GM21786 (cell line): ENCODE measurements at regions not wholly inside any gene's neighbourhood (a gene's known extent, or its start where the extent isn't known, plus 50 kb on each side); places are given as distances from the start of the nearest gene placed in this dataset.

ENCODE experiments used
- ATAC-seq: cut with Tn5 transposase; IDR thresholded peaks from one replicate; pipeline ENCODE4 v1.9.1; 2021; ENCODE audit not compliant: unreplicated experiment

DNA sequence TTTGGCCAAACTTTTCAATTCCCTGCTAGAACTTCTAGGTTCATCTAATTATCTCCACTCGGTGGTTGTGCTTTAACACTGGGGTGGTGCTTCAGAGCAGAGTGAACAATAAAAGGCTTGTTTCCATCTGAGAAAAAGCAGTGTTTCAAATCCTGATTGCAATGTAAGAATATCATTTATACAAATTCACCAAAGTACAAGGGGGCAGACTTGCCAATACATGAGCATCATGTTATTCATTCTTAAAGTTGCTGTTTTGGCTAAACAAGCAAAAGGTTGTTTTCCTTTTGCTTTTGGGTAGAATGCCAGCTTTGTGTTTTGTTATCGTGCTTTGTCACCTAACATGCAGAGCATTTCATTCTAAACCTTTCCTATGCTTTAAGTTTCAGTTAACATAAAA is 78.5 kb upstream of the UBAC2 start:
- ATAC-seq, result no peak

DNA sequence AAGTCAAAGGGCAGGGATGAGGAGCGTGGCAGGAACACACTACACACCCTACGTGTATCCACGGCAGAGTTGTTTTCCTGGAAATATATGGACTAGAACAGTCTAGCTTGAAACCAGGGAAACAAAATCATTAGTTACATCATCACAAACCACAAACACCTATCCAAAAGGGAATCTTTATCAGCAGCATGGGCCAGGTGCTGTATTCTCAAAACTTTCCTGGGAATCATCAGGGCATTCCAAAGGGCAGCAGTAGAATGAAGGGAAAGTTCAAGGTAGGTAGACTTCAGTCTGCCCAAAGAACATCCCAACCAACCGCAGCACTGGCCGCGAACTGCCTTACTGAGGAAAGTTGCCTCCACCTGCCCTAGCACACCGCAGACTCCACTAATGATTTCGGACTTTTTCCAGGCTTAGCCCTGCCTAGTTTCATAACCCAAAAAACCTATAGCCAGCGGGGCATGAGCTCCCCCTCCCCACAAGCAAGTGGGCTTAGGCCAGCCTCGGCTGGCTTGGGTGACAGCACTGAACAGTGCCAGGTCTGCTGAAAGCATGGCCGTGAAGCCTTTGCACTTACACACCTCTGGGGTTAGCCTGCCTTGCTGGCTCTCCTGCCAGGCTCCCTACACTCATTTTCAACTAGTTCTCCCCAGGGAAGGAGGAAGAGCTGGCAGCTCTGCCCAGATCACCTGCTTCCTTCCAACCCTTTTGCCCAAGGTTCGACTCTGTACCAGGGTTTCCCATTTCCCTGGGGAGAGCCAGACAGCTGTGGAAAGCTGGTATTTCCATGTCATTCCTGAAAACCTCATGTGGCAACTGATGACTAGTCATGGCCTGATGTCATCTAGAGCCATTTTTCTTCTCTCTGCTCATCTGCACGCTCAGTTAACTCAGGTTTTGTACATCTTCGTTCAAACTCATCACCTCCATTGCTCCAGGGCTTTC is 77.3 kb upstream of the UBAC2 start:
- no peak for ATAC-seq

DNA sequence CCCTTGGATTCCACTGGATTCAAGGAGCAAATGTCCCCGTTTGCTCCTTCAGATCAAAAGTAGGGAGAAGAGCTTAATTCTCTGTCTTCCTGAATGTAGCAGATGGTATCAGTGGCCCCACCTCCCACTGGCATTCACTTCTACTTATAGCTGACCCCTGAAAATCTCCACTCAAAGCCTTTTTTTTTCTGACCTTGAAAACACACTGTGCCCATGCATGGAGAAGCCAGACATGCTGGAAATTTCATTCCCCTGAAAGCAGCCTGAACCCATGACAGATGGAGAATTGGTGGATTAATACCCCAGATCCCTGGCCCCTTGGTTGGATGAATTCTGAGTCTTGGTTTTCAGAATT is 76.6 kb upstream of the UBAC2 start:
- no peak for ATAC-seq

DNA sequence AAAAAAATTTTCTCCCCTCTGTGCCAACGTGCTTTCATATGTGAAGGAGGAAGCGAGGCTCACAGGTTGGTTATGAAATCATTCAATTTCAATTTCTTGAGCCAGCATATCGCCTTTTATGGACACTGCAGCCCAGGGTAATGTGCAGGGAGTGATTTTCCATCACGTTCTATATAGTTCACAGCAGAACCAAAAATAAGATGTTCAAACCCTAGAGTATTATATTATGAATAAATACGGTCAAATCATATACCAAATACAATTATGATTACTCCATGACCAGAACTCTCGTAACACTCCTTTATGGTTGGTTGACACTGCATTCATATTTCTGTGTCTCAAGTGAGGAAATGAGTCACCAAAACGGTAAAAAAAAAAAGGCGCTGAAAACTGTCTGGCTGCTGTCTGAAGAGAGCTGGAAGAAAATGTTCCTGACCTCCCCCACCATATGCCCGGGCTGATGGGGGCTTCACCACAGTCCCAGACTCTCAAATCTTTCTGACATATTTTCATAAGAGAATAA is 75.8 kb upstream of the UBAC2 start:
- ATAC-seq, result peak; percentile 87

DNA sequence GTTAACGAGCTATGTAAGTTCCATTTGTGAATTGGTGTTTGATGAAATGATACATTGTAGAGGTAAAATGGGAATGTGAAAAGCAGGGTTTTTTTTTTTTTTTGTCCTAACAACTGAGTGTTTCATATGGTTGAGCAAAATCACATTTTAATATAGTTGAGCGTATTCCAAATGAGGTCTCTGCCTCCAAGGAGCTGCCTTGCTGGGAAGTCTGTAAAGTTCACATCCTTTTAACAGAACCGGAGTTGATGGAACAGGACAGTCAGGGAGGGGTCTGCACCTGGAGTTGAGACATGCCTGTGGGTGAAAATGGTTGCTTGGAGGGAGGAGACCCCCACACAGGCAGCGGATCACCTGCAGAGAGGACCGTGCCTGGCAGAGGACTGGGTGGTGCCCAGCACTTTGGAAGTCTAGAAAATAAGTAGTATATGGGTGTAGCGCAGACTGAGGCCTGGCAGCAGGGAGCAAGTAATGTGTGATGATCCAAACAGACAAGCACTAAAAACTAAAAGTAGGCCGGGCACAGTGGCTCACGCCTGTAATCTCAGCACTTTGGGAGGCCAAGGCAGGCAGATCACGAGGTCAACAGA is 75.2 kb upstream of the UBAC2 start:
- no peak for ATAC-seq

DNA sequence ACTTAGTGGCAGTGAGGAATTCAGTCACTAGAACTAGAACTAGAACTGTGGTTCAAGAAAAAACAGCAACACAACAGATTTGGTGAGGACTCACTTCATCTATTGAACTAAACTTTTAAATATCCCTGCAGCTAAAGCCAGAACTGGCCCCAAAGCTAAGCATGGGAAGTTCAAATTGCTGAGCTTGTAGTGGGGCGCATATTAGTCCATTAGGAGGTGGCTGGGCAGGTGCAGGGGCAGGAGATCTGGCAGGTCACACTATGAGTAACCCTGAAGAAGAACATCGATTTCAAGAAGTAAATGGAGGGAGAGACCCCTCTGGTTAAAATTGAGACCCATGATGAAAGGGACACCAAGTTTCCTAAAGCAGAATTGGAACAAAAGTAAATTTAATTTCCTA is 73.8 kb upstream of the UBAC2 start:
- no peak for ATAC-seq

DNA sequence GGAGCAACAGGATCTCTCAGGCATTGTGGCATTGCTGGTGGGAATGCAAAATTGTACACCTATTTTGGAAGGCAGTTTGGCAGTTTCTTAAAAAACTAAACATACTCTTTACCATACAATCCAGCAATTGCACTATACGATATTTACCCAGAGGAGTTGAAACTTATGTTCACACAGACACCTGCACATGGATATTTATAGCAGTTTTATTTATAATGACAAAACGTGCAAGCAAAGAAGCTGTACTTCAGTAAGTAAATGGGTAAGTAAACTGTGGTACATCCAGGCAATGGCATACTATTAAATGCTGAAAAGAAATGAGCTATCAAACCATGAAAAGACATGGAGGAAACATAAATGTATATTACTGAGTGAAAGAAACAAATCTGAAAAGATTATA is 71.6 kb upstream of the UBAC2 start:
- ATAC-seq, result no peak

DNA sequence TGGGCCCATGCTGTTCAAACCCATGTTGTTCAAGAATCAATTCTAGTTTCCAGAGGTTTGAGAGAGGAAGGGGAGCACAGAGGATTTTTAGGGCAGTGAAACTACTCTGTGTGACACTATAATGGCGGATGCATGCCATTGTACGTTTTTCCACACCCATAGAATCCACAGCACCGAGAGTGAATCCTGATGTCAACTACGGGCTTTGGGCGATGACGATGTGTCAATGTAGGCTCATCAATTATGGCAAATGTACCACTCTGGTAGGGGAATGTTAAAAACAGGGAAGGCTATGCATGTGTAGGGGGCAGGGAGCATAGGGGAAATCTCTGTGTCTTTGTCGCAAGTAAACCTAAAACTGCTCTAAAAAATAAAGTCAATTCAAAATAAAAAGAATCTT is 70.7 kb upstream of the UBAC2 start:
- ATAC-seq, result no peak

DNA sequence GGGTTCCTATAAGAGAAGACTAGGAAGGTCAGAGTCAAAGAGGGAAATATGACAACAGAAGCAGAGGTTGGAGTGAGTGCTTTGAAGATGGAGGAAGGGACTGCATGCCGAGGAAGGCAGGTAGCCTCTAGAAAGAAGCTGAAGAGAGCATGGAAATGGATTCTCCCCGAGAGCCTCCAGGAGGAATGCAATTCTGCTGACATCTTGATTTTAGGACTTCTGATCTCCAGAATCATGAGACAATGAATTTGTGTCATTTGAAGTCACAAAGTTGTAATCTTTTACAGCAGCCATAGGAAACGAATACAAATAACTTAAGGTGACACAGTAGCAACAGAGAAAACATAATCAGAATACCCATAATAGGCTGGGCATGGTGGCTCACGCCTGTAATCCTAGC is 69.2 kb upstream of the UBAC2 start:
- ATAC-seq, result no peak

DNA sequence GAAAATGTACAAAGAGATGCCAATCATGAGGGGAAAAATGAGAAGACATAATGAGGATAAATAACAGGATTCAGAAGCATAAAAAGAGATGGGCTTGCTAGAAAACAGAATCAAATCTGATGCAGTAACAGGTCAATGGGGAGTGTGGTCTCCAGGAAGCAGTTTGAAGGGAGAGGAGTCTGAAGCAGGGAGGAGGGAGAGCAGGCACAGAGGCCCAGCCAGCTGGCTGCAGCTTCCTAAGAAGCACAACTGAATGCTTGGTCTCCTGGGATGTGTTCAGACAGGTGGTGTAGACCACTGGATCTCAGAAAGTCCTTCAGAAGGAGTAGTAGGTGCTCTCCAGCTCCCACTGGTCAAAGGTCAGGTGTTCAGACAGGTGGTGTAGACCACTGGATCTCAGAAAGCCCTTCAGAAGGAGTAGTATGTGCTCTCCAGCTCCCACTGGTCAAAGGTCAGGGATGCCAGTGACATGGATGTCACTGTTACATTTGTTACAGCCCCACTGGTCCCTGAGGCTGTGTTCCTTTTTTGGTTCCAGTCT is 68.3 kb upstream of the UBAC2 start:
- ATAC-seq, result no peak

DNA sequence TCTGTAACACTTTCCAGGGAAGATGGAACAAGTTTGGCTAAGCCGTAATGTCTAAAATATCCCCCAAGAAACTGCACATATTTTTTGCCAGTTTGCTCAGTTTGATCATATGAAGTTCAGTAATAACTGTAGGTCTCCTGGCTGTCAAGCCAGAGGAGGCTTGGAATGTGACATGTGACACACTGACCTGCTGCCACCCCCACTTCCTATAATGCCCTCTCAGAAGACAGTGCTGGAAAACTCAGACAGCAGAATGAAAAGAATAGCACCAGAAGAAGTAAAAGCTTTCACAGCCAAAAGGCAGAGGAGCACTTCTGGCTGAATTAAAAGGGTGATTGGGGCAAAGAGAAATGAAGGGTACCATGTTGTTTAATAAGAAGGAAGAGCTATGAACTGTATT is 67.4 kb upstream of the UBAC2 start:
- no peak for ATAC-seq

DNA sequence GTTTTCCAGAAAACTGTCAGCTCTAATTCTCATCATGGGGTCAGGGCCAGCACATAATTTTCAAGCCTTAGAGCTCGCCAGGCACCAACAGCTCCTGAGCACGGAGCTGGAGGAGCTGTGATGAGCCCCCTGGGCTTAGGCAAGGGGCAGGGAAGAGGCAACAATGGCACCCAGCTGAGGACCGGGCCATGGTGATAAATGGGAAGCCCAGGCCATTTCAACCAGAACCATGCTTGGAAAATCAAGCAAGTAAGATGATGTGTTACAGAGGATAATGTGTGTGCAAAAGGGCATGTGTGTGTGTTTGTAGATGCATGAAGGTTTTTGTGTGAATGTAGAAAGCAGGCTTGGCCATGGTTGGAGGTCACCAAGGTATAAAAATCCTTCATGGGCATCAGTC is 66.8 kb upstream of the UBAC2 start:
- ATAC-seq, result no peak

DNA sequence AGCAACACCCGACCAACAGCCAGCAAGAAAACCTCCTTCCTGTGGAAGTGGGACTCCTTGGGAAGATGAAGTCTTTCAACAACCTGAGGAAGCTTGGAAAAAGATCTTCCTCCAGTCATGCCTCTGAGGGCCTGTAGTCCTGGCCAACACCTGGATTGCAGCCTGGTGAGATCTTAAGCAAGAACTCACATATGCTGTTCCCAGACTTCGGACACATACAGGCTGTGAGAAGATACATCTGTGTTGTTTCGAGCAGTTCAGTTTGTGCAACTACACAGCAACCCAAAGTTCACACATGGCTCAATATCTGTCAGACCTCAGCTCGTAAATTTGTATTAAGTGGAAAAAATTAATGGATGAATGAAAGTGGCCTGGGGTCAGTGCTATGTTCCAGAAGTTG is 65.1 kb upstream of the UBAC2 start:
- ATAC-seq, result no peak

DNA sequence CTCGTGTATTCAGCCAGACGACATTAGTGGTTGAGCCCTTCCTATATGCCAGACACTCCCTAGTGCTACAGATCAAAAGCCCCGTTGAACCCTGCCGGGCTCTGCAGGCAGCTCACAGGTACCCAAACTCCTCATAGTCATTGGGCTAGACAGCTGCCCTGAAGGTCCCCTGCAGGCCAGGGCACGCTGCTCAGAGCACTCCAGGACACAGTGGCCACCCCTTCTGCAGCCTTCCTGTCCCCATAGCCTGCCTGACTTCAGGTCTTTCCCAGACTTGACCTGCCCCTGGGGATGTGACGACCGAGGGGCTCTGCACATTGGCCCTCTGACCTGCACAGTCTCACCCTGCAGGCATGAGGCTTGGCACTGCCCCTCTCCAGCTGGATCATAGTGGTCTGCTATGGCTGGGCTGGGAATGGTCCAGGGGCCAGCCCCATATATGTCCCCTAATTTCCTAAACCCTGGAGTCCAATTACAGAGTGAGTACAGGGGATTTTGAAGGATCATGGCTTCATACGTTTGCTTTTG is 64.2 kb upstream of the UBAC2 start:
- no peak for ATAC-seq

DNA sequence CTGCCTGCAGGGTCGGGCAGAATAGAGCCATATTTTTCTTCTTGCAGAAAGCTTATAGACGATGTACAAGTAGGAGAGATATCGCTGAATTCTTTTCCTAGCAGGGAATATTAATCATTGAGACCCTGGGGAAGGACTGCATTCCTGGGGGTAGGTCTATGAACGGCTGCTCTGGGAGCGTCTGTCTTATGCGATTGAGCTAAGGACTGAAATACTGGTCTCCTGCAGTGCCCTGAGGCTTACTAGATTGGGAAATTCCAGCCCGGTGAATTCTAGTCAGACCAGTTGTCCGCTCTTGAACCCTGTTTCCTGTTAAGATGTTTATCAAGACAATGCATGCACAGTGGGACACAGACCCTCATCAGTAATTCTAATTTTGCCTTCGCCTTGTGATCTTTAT is 59.8 kb upstream of the UBAC2 start:
- no peak for ATAC-seq

DNA sequence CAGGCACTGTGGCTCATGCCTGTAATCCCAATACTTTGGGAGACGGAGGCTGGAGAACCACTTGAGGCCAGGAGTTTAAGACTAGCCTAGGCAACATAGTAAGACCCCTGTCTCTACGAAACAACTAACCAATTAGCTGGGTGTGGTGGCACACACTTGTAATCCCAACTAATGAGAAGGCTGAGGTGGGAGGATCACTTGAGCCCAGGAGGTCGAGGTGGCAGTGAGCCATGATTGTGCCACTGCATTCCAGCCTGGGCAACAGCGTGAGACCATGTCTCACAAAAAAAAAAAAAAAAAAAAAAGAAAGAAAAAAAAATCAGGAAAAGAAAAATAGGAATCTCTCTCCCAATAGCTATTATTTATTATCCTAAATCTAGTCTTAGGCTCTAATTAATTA is 56.8 kb upstream of the UBAC2 start:
- ATAC-seq, result no peak

DNA sequence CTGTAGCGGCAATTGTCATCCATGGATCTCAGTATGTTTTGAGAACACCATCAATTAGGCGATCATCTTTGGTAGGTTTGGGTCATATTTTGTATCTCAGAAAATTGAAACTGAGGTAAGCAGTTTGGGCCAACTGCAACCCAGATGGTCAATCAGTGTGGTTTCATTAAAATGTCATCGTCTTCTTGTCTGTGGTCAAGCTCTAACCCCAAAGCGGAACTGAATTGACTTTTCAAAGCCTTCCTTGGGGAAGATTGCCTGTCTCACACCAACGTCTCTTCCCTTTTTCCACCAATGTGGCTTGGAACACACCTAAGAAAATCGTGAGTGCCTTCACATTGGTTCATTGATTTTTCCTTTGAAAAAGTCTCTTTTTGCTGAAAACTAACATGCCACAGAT is 56.3 kb upstream of the UBAC2 start:
- ATAC-seq, result no peak

DNA sequence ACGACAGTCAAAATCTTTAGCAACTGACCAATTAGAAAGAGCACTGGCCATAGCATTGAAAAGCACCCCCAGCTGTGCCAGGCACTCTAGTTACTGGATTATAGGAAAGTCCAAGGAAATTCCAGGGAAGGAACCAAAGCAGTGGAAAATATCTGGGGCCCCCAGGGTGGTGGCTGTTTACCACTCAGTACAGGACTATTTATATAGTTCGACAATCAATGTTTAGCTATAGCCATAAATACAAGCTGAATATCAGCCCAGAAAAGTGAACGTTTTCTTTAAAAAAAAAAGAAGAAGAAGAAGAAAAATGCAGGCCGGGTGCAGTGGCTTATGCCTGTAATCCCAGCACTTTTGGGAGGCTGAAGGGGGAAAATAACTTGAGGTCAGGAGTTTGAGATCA is 55.2 kb upstream of the UBAC2 start:
- ATAC-seq, result no peak

DNA sequence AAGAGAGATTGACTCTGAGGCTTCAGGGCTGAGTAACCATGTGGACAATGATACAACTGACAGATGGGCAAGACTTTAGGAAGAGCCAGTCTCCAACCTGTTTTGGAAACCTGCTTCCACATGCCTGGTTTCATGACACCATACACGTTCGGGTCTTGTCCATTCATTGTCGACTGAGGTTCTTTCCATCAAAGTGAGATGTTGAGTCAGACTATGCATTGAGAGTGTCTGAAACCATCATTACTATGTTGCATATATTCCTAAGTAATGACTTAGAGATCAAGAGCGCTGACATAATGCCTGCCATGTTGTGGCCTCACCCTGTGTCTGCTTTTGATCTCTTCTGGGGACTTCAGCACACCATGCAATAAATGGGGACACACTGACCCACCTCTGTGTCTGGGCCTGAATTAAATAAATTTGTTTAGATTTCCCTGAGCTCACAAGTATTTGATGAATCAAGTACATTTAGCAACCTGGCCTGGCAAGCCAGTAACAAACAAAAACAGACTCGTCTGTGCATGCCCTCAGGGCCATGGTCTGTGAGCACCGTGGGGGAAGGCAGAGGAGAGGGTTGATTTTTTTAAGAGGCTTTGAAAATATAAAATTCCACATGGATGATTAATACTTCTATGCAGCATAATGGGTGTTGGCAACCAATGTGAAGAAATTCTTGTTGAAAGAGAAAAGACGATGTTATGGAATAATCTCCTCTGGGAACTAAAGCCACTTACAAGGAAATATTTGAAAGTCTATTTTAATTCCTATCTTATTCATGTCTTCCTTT is 49.9 kb upstream of the UBAC2 start:
- no peak for ATAC-seq
